NCI-H2107 treated with DMSO at 0.1 percent for 48 hours (cell line): ENCODE measurements at regions not wholly inside any gene's neighbourhood (a gene's known extent, or its start where the extent isn't known, plus 50 kb on each side); places are given as distances from the start of the nearest gene placed in this dataset.

Experiments used
- DNase-seq: peaks from one replicate; lab custom pipeline; 2025; ENCODE audit not compliant: unreplicated experiment; lab: John Stamatoyannopoulos, UW

- no peak for DNase-seq
These were observed 87.0 kb upstream of the GLIS3 start for GRCh38 chr9:4386819-4387218.

GRCh38 chr9:4384750-4385149, 84.9 kb upstream of the GLIS3 start:
- DNase-seq = no peak

GRCh38 chr9:4382722-4383317, 83.0 kb upstream of the GLIS3 start:
- DNase-seq = peak; percentile 37

GRCh38 chr9:4381744-4382143, 81.9 kb upstream of the GLIS3 start:
- DNase-seq = no peak

GRCh38 chr9:4380406-4380805, 80.5 kb upstream of the GLIS3 start:
- DNase-seq = no peak

GRCh38 chr9:4375424-4376200, 75.7 kb upstream of the GLIS3 start:
- peak; percentile 5 for DNase-seq

- no peak for DNase-seq
These were observed 71.2 kb upstream of the GLIS3 start for GRCh38 chr9:4371108-4371507.

- DNase-seq = no peak
These were observed 70.6 kb upstream of the GLIS3 start for GRCh38 chr9:4370501-4370900.

GRCh38 chr9:4366591-4367330, 66.9 kb upstream of the GLIS3 start:
- peak; percentile 19 for DNase-seq

- DNase-seq = no peak
These were observed 65.2 kb upstream of the GLIS3 start for GRCh38 chr9:4365055-4365454.

- no peak for DNase-seq
These were observed 62.4 kb upstream of the GLIS3 start for GRCh38 chr9:4362281-4362680.

GRCh38 chr9:4359016-4359415, 59.1 kb upstream of the GLIS3 start:
- DNase-seq = no peak

GRCh38 chr9:4357929-4358328, 58.1 kb upstream of the GLIS3 start:
- no peak for DNase-seq

GRCh38 chr9:4356306-4356705, 56.4 kb upstream of the GLIS3 start:
- no peak for DNase-seq

GRCh38 chr9:4353236-4353635, 53.4 kb upstream of the GLIS3 start:
- no peak for DNase-seq

GRCh38 chr9:4349816-4350418, 50.0 kb upstream of the GLIS3 start:
- DNase-seq = no peak
